Uterus (tissue), 3 donors: ENCODE measurements at regions not wholly inside any gene's neighbourhood (a gene's known extent, or its start where the extent isn't known, plus 50 kb on each side); places are given as distances from the start of the nearest gene placed in this dataset.

Experiments
- DNase-seq, 2 donors: peaks; one replicate each; pipeline ENCODE4 v3.0.0-alpha.2; 2019 to 2020
- H3K27ac ChIP-seq, 2 donors: fragments of 200-600 bp; sonication (generic); 1 replicate in 1 of 2; 2 replicates in 1 of 2; pipeline ENCODE4 v1.5.1; 2016 to 2018
- H3K27me3 ChIP-seq, 2 donors: fragments of 200-600 bp; sonication (generic); one replicate each; pipeline ENCODE4 v1.5.1; 2018 to 2019; ENCODE audit warnings: control low read depth in 1 of 2
- H3K36me3 ChIP-seq, 2 donors: fragments of 200-600 bp; sonication (generic); one replicate each; pipeline ENCODE4 v1.5.1; 2019; ENCODE audit warnings: control low read depth in 1 of 2
- H3K4me1 ChIP-seq, 2 donors: fragments of 200-600 bp; sonication (generic); one replicate each; pipeline ENCODE4 v1.5.1; 2018 to 2019; ENCODE audit warnings: control low read depth in 1 of 2
- H3K4me3 ChIP-seq, 2 donors: fragments of 200-600 bp; sonication (generic); 1 replicate in 1 of 2; 2 replicates in 1 of 2; pipeline ENCODE4 v1.5.1; 2018 to 2019; ENCODE audit warnings: mild to moderate bottlenecking in 1 of 2
- H3K9me3 ChIP-seq, 2 donors: fragments of 200-600 bp; sonication (generic); one replicate each; pipeline ENCODE4 v1.5.1; 2019; ENCODE audit warnings: control low read depth in 1 of 2
- CTCF ChIP-seq, 4 experiments: fragments of 200-600 bp in 2 of 4; fragments of 450-650 bp in 2 of 4; sonication (generic) in 2 of 4; IDR thresholded peaks; one replicate each; pipeline ENCODE4 v1.5.1; 2016 to 2019; ENCODE audit warnings: antibody characterized with exemption in 4 of 4, mild to moderate bottlenecking in 2 of 4, moderate library complexity in 1 of 4
- POLR2A ChIP-seq, 2 donors: fragments of 450-650 bp; IDR thresholded peaks; one replicate each; pipeline ENCODE4 v1.6.1; 2016; ENCODE audit warnings: antibody characterized with exemption in 2 of 2, mild to moderate bottlenecking in 1 of 2, moderate library complexity in 1 of 2
- intact Hi-C: fragments of 100-400 bp; cut with DNase I; formaldehyde crosslinking; loops from one replicate; pipeline ENCODE4 v1.15.1; 2023; ENCODE audit warnings: low total_unique reads
- donor health status: DM: yes; HTN: yes; CAD: no.

- intact Hi-C loops = no loop called here
- no peaks in the 10 kb centered on the region for H3K4me1 ChIP-seq
- TF ChIP-seq CTCF (IDR thresholded peaks at IDR 0.05) (no peak), POLR2A (IDR thresholded peaks at IDR 0.05) (no peak)
- no peak overlapping the region for H3K27ac ChIP-seq
- no peak for DNase-seq
- no peak overlapping the region for H3K4me3 ChIP-seq
- H3K36me3 ChIP-seq = no peaks in the 10 kb centered on the region
- H3K27me3 ChIP-seq = no peaks in the 10 kb centered on the region
- H3K9me3 ChIP-seq = no peaks in the 10 kb centered on the region
Measured at GRCh38 chr20:19017104-19017690, 195.2 kb upstream of the SLC24A3 start.

- DNase-seq = no peak
- no peaks in the 10 kb centered on the region for H3K4me1 ChIP-seq
- no peaks in the 10 kb centered on the region for H3K27me3 ChIP-seq
- no peaks in the 10 kb centered on the region for H3K36me3 ChIP-seq
- no peak overlapping the region for H3K27ac ChIP-seq
- no peak for TF ChIP-seq POLR2A (IDR thresholded peaks at IDR 0.05)
- no peak for TF ChIP-seq CTCF (IDR thresholded peaks at IDR 0.05)
- no peak overlapping the region for H3K4me3 ChIP-seq
- H3K9me3 ChIP-seq = no peaks in the 10 kb centered on the region
- intact Hi-C loops = no loop called here
Measured at GRCh38 chr20:19018881-19019280, 193.6 kb upstream of the SLC24A3 start.

GRCh38 chr20:19019734-19020364 is 192.6 kb upstream of the SLC24A3 start:
- DNase-seq = no peak
- Histone ChIP-seq H3K4me1 (no peaks in the 10 kb centered on the region), H3K36me3 (no peaks in the 10 kb centered on the region), H3K9me3 (no peaks in the 10 kb centered on the region), H3K27me3 (no peaks in the 10 kb centered on the region), H3K27ac (no peak overlapping the region), H3K4me3 (no peak overlapping the region)
- intact Hi-C loops = no loop called here
- no peak for TF ChIP-seq CTCF (IDR thresholded peaks at IDR 0.05)
- TF ChIP-seq POLR2A (IDR thresholded peaks at IDR 0.05) = no peak

GRCh38 chr20:19021406-19022117 is 190.9 kb upstream of the SLC24A3 start:
- no peaks in the 10 kb centered on the region for H3K9me3 ChIP-seq
- H3K27me3 ChIP-seq = no peaks in the 10 kb centered on the region
- no peak overlapping the region for H3K27ac ChIP-seq
- H3K4me1 ChIP-seq = no peaks in the 10 kb centered on the region
- DNase-seq = no peak
- no peak overlapping the region for H3K4me3 ChIP-seq
- no peaks in the 10 kb centered on the region for H3K36me3 ChIP-seq
- intact Hi-C loops = no loop called here
- TF ChIP-seq CTCF (IDR thresholded peaks at IDR 0.05) = no peak

- intact Hi-C loops = no loop called here
- no peaks in the 10 kb centered on the region for H3K36me3 ChIP-seq
- TF ChIP-seq CTCF (IDR thresholded peaks at IDR 0.05) (no peak), POLR2A (IDR thresholded peaks at IDR 0.05) (no peak)
- H3K4me1 ChIP-seq = no peaks in the 10 kb centered on the region
- no peaks in the 10 kb centered on the region for H3K9me3 ChIP-seq
- no peak overlapping the region for H3K4me3 ChIP-seq
- no peaks in the 10 kb centered on the region for H3K27me3 ChIP-seq
- H3K27ac ChIP-seq = no peak overlapping the region
- DNase-seq = no peak
Measured at GRCh38 chr20:19022118-19022575, 190.3 kb upstream of the SLC24A3 start.
